Parathyroid adenoma (tissue), 2 donors: ENCODE measurements at regions not wholly inside any gene's neighbourhood (a gene's known extent, or its start where the extent isn't known, plus 50 kb on each side); places are given as distances from the start of the nearest gene placed in this dataset.

ENCODE experiments used
- H2AFZ ChIP-seq: fragments of 300-600 bp; sonication (generic); one replicate; pipeline ENCODE4 v1.7.0; 2017; ENCODE audit warnings: antibody characterized with exemption, mild to moderate bottlenecking
- H3K27ac ChIP-seq: fragments of 300-600 bp; sonication (generic); one replicate; pipeline ENCODE4 v1.7.0; 2017
- H3K27me3 ChIP-seq: fragments of 300-600 bp; sonication (generic); one replicate; pipeline ENCODE4 v1.7.0; 2017; ENCODE audit warnings: low read length; ENCODE audit not compliant: control insufficient read depth, insufficient read depth
- H3K36me3 ChIP-seq: fragments of 300-600 bp; sonication (generic); one replicate; pipeline ENCODE4 v1.7.0; 2017; ENCODE audit warnings: low read length; ENCODE audit not compliant: control insufficient read depth, insufficient read depth
- H3K4me1 ChIP-seq: fragments of 300-600 bp; sonication (generic); one replicate; pipeline ENCODE4 v1.7.0; 2017; ENCODE audit warnings: control low read depth
- H3K4me2 ChIP-seq: fragments of 300-600 bp; sonication (generic); one replicate; pipeline ENCODE4 v1.7.0; 2017; ENCODE audit warnings: low read length
- H3K4me3 ChIP-seq: fragments of 300-600 bp; sonication (generic); one replicate; pipeline ENCODE4 v1.7.0; 2017; ENCODE audit warnings: low read depth, low read length
- H3K79me2 ChIP-seq: fragments of 300-600 bp; sonication (generic); one replicate; pipeline ENCODE4 v1.7.0; 2017; ENCODE audit warnings: control low read depth
- H3K9ac ChIP-seq: fragments of 300-600 bp; sonication (generic); one replicate; pipeline ENCODE4 v1.7.0; 2017; ENCODE audit warnings: mild to moderate bottlenecking
- H3K9me3 ChIP-seq: fragments of 300-600 bp; sonication (generic); one replicate; pipeline ENCODE4 v1.7.0; 2017; ENCODE audit warnings: low read length; ENCODE audit not compliant: control insufficient read depth
- CTCF ChIP-seq: fragments of 300-600 bp; sonication (generic); IDR thresholded peaks from one replicate; pipeline ENCODE4 v1.7.0; 2017; ENCODE audit warnings: antibody characterized with exemption, mild to moderate bottlenecking
- donor health status: primary hyperparathyroidism.

- Histone ChIP-seq H3K4me2 (peak overlapping the region; percentile 96), H3K9ac (no peak overlapping the region)
Observed at GRCh38 chr1:54489627-54490250, 58.3 kb upstream of the ACOT11 start.

GRCh38 chr1:54488779-54489626, 59.0 kb upstream of the ACOT11 start:
- no peaks in the 10 kb centered on the region for H3K4me1 ChIP-seq

More at GRCh38 chr1:54489627-54490250, 58.3 kb upstream of the ACOT11 start:
- Histone ChIP-seq H3K27ac (peak overlapping the region; percentile 87), H3K27me3 (no peaks in the 10 kb centered on the region), H3K36me3 (no peaks in the 10 kb centered on the region), H3K9me3 (no peaks in the 10 kb centered on the region), H3K79me2 (no peaks in the 10 kb centered on the region), H3K4me1 (no peaks in the 10 kb centered on the region), H2AFZ (peak overlapping the region; percentile 88), H3K4me3 (peak overlapping the region; percentile 77)
- no peak for TF ChIP-seq CTCF

GRCh38 chr1:54488065-54488750, 59.8 kb upstream of the ACOT11 start:
- Histone ChIP-seq H3K36me3 (no peaks in the 10 kb centered on the region), H3K9me3 (no peaks in the 10 kb centered on the region), H3K9ac (no peak overlapping the region), H2AFZ (peak overlapping the region; percentile 59), H3K79me2 (no peaks in the 10 kb centered on the region), H3K4me2 (peak overlapping the region; percentile 96), H3K27ac (peak overlapping the region; percentile 87), H3K4me1 (no peaks in the 10 kb centered on the region), H3K27me3 (no peaks in the 10 kb centered on the region), H3K4me3 (peak overlapping the region; percentile 77)
- no peak for TF ChIP-seq CTCF

More at GRCh38 chr1:54488779-54489626, 59.0 kb upstream of the ACOT11 start:
- peak overlapping the region; percentile 96 for H3K4me2 ChIP-seq
- TF ChIP-seq CTCF: peak; percentile 90
- no peaks in the 10 kb centered on the region for H3K9me3 ChIP-seq
- no peaks in the 10 kb centered on the region for H3K27me3 ChIP-seq
- H3K36me3 ChIP-seq: no peaks in the 10 kb centered on the region
- H3K79me2 ChIP-seq: no peaks in the 10 kb centered on the region
- peak overlapping the region; percentile 88 for H2AFZ ChIP-seq
- peak overlapping the region; percentile 53 for H3K9ac ChIP-seq
- peak overlapping the region; percentile 87 for H3K27ac ChIP-seq
- peak overlapping the region; percentile 77 for H3K4me3 ChIP-seq

GRCh38 chr1:54487571-54488050, 60.4 kb upstream of the ACOT11 start:
- Histone ChIP-seq H3K27me3 (no peaks in the 10 kb centered on the region), H3K27ac (peak overlapping the region; percentile 41), H3K9ac (no peak overlapping the region), H3K4me1 (no peaks in the 10 kb centered on the region), H3K9me3 (no peaks in the 10 kb centered on the region), H3K79me2 (no peaks in the 10 kb centered on the region), H2AFZ (peak overlapping the region; percentile 59), H3K4me3 (peak overlapping the region; percentile 57), H3K4me2 (peak overlapping the region; percentile 81), H3K36me3 (no peaks in the 10 kb centered on the region)
- no peak for TF ChIP-seq CTCF
